HG03439 (cell line): ENCODE measurements at regions not wholly inside any gene's neighbourhood (a gene's known extent, or its start where the extent isn't known, plus 50 kb on each side); places are given as distances from the start of the nearest gene placed in this dataset.
"Not testable (repeated sequence)": the region's sequence is repeated elsewhere in the genome, so short reads cannot be mapped to it uniquely, and the experiment has no call there.

Source experiments
- ATAC-seq: cut with Tn5 transposase; IDR thresholded peaks from one replicate; pipeline ENCODE4 v1.9.1; 2021; ENCODE audit warnings: mild to moderate bottlenecking, moderate library complexity; ENCODE audit not compliant: unreplicated experiment

GRCh38 chr12:73452672-73453469 lies 1084.8 kb upstream of the ATXN7L3B start:
- no peak for ATAC-seq

- ATAC-seq = no peak
Measured at GRCh38 chr12:73460212-73460611, 1077.4 kb upstream of the ATXN7L3B start.

DNA sequence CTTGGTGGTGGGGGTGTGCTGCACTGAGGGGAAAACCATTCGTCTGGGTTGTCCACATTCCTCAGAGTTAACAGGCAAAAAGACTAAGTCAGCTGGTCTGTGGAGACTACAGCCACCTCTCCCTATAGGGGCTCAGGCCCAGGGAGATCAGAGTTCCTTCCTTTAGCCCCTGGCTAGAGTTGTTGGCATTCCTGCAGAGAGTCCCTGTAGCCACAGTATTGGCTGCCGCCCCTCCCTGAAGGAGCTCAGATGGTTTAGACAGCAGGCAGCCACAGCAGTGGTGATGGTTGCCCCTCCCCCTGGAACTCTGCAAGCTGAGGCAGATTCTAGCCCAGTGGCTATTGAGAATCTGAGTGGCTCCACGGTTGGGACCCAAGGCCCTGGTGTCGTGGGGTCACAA lies 1072.5 kb upstream of the ATXN7L3B start:
- ATAC-seq = no peak

- ATAC-seq = no peak
Measured at GRCh38 chr12:73486256-73486655, 1051.4 kb upstream of the ATXN7L3B start.

- no peak for ATAC-seq
Measured at GRCh38 chr12:73506611-73507010, 1031.0 kb upstream of the ATXN7L3B start.

DNA sequence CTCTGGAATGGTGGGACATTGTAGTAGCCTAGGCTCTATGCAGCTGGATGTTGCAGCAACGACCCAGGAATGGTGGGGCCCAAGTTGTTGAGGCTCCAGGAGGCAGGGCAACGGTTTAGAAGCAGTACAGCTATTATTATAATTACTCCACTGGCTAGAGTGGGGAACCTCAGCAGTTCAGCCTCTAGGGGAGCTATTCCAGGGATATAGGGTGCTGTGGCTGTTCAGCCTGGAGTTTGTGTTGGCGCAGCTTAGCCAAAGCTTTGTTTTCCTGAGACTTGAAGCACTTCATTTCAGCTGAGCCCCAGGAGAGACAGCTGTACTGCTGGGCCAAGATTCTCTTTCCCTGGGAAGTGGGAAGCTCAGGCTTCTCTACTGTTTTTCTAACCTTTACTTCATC lies 1023.0 kb upstream of the ATXN7L3B start:
- no peak for ATAC-seq

DNA sequence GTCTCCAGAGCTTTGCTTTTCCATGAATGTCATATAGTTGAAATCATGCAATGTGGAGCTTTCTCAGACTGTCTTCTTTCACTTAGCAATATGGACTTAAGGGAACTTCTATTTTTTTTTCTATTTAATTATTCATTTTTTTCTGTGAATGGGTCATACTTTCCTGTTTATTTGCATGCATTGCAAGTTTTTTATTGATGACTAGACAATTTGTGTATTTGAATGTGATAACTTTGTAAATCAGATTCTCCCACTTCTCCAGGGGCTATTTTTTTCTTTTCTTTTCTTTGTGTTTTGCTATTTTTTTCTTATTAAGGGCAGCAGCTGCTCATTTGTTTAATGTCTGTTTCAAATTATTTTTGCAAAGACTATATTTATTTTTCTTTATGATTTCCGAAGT lies 1019.8 kb upstream of the ATXN7L3B start:
- ATAC-seq = no peak

GRCh38 chr12:73529231-73529630 lies 1008.4 kb upstream of the ATXN7L3B start:
- ATAC-seq = no peak

GRCh38 chr12:73529954-73530353 lies 1007.7 kb upstream of the ATXN7L3B start:
- ATAC-seq = no peak

GRCh38 chr12:73531752-73532151 lies 1005.9 kb upstream of the ATXN7L3B start:
- no peak for ATAC-seq

- no peak for ATAC-seq
Measured at GRCh38 chr12:73547421-73547820, 990.2 kb upstream of the ATXN7L3B start.

DNA sequence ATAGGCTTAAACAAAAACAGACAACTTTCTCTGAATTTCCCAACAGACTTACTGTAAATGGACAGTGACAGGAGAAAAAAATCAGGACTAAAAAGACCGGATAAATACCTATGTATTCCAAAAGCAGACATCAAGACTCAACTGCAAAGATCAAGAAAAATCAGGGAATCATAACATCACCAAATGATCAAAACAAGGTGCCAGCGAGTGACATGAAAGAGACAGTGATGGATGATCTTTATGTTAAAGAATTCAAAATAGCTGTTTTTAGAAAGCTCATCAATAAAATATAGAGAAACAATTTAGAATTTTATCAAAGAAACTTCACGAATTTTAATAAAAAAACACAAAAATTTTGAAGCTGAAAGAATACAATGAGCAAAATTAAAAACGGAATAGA lies 952.5 kb upstream of the ATXN7L3B start:
- no peak for ATAC-seq

GRCh38 chr12:73589220-73589619 lies 948.4 kb upstream of the ATXN7L3B start:
- no peak for ATAC-seq

DNA sequence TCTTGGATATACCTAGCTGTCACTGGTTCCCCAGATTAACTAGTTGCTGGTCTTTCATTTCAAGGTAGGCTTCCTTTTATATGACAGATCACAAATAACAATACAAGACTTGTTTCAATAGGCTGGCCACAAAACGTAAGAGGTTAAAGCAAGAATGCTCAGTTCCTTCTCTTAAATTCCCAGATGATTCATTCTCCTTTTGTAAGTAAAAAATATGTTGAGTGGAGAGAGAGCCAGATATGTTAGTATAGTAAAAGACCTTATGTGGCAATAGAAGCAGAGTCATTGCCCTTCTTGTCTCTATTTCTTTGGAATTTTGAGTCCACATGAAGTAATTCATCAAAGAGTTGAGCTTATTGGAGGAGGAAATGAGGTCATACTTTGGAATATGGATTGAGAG lies 939.0 kb upstream of the ATXN7L3B start:
- ATAC-seq = no peak

DNA sequence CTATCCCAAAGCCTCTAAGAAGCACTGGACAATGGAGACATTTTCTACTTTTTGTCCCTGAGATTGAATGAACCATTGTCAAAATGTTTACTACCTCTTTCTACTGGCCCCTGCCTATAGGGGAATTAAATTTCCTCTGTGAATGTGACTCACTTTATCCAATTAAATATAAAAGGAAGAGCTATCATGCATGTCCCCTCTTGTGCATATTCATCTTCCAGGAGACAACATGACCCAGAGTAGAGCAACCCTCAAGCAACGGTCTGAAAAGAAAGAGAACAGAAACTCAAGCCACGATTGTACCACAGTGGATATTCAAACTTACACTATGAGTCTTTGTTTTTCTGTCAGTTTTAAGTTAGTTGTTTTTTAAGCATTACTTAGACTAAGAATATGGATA lies 938.4 kb upstream of the ATXN7L3B start:
- no peak for ATAC-seq

GRCh38 chr12:73605925-73606324 lies 931.7 kb upstream of the ATXN7L3B start:
- ATAC-seq = not testable (repeated sequence)

GRCh38 chr12:73612551-73612950 lies 925.1 kb upstream of the ATXN7L3B start:
- ATAC-seq = no peak

GRCh38 chr12:73623421-73623820 lies 914.2 kb upstream of the ATXN7L3B start:
- no peak for ATAC-seq

- no peak for ATAC-seq
Measured at GRCh38 chr12:73625226-73625625, 912.4 kb upstream of the ATXN7L3B start.

GRCh38 chr12:73629171-73629570 lies 908.5 kb upstream of the ATXN7L3B start:
- ATAC-seq = no peak

DNA sequence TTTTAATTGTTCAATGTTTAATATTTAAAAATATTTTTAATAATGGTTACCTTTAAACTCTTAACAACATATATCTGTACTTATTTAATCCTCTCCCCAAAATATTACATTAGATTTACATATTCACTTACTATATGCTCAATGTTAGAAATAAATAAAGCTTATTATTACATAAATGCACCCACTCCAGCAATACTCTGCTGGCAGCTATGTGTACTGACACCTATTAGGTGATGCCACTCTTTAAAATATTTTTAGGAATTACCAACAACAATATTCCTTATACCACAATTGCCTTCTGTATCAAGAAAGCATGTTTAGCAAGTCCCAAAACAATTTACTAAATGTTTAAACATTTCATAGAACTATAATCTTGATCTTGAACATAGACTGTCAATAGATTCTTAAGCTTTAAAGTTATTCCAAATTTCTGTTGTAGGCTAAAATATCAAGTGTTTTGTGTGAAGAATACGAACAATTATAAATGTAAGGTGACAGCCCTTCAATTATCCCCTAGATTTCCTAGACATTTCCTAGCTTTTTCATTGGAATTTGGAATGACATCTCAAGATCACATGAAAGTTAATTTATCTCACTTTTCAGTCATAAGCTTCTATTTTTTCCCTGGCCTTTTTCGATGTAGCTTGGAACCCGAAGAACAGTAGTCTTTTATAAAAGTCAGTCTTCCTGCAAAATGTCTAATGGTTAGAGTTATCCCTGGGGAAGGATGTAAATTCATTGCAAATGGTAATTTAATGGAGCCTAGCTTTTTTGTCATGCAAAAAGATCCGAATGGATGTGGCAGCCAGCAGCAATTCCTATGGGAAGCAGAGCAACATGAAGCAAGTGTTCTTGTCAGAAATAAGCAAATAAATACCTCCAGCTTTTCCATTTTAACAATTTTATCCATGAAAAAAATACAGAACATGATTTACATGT lies 907.5 kb upstream of the ATXN7L3B start:
- no peak for ATAC-seq

GRCh38 chr12:73632191-73632590 lies 905.4 kb upstream of the ATXN7L3B start:
- ATAC-seq = no peak
